Astrocyte of the spinal cord (primary cell): ENCODE measurements at regions not wholly inside any gene's neighbourhood (a gene's known extent, or its start where the extent isn't known, plus 50 kb on each side); places are given as distances from the start of the nearest gene placed in this dataset.
"Not testable (repeated sequence)": the region's sequence is repeated elsewhere in the genome, so short reads cannot be mapped to it uniquely, and the experiment has no call there.

Experiments
- DNase-seq: peaks from one replicate; pipeline ENCODE4 v3.0.0; 2011; ENCODE audit warnings: low read depth, low spot score
- H3K4me3 ChIP-seq: 2 replicates; pipeline ENCODE4 v1.5.1; 2011; ENCODE audit warnings: low read depth, mild to moderate bottlenecking, low read length, moderate library complexity
- CTCF ChIP-seq: IDR thresholded peaks from 2 replicates; pipeline ENCODE4 v1.5.1; 2012; ENCODE audit warnings: low read depth, mild to moderate bottlenecking, low read length, inconsistent platforms
- in situ Hi-C: cut with HindIII; loops from 2 replicates; pipeline ENCODE4 v1.10.0; 2017; ENCODE audit warnings: low sequenced_read_pairs

DNA sequence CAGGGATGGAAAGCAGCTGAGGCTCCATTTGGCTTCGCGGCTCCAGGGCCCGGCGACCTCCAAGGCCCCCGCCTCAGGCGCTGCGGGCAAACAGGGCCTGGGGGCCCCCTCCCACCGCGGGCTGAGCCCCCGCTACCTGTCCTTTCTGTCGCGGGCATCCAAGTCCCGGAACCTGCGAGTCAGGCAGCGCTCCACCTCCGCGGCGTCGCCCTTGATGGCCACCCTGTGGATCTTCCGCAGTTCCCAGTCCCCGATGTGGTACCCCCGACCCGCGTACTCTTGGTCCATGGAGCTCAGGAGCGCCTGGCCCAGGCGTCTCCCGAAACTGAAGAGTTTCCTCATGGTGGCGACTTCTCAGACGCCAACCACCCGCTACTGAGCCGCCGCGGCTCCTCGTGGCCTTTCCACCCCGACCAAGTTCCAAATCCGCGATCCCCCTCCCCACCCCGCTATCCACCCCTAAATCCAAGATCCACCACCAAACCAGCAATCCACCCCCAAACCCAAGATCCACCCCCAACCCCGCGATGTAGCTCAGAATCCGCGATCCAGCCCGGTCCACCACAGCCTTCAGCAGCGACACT lies 86.5 kb upstream of the CCDC180 start:
- no peak for DNase-seq
- H3K4me3 ChIP-seq: no peak overlapping the region
- in situ Hi-C loops: no loop called here
- no peak for TF ChIP-seq CTCF

- H3K4me3 ChIP-seq, in situ Hi-C loops, DNase-seq: not testable (repeated sequence)
Measured at GRCh38 chr9:97220396-97220795, 87.1 kb upstream of the CCDC180 start.

GRCh38 chr9:97219443-97220140 lies 87.9 kb upstream of the CCDC180 start:
- in situ Hi-C loops, H3K4me3 ChIP-seq: not testable (repeated sequence)

GRCh38 chr9:97215127-97215526 lies 92.3 kb upstream of the CCDC180 start:
- DNase-seq, in situ Hi-C loops, H3K4me3 ChIP-seq: not testable (repeated sequence)

More at GRCh38 chr9:97219443-97220140, 87.9 kb upstream of the CCDC180 start:
- not testable (repeated sequence) for DNase-seq

DNA sequence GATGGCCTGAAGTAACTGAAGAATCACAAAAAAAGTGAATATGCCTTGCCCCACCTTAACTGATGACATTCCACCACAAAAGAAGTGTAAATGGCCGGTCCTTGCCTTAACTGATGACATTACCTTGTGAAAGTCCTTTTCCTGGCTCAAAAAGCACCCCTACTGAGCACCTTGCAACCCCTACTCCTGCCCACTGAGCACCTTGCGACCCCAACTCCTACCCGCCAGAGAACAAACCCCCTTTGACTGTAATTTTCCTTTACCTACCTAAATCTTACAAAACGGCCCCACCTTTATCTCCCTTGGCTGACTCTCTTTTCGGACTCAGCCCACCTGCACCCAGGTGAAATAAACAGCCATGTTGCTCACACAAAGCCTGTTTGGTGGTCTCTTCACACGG lies 92.9 kb upstream of the CCDC180 start:
- DNase-seq, H3K4me3 ChIP-seq, in situ Hi-C loops: not testable (repeated sequence)

DNA sequence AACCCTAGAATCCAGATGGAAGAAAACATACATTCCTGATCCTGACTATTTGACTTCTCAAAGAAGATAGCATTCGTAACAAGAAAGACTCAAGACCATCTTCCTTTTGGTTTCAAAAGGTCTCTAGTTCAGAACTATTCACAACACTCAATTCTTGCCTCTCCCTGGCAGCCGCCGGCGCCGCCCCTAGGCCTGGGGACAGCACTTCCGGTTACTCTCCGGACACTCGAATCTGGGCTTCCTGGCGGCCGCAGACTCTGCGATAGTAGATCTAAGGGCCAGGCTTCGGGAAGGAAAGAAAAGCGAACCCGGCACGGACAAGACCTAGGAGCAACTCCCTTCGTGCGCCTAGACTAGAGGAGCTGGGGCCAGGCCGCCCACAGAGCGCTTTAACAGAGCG lies 107.8 kb upstream of the CCDC180 start:
- in situ Hi-C loops, H3K4me3 ChIP-seq, DNase-seq: not testable (repeated sequence)

DNA sequence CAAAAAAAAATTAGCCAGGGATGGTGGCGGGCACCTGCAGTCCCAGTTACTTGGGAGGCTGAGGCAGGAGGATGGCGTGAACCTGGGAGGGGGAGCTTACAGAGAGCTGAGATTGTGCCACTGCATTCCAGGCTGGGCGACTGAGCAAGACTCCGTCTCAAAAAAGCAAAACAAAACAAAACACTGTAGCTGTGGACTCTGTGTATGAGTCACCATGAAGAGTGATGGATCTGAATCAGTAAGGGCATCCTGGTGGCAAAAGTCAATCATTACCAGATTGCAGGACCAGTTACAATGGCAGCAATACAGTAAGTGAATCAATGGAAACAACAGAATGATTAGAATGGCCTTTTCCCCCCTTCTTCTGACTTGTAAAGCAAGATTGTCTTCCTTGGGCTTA lies 113.7 kb upstream of the CCDC180 start:
- H3K4me3 ChIP-seq, in situ Hi-C loops, DNase-seq: not testable (repeated sequence)

- no peak for DNase-seq
- TF ChIP-seq CTCF: no peak
- in situ Hi-C loops: no loop called here
- no peak overlapping the region for H3K4me3 ChIP-seq
Measured at GRCh38 chr9:97188545-97188944, 118.9 kb upstream of the CCDC180 start.

DNA sequence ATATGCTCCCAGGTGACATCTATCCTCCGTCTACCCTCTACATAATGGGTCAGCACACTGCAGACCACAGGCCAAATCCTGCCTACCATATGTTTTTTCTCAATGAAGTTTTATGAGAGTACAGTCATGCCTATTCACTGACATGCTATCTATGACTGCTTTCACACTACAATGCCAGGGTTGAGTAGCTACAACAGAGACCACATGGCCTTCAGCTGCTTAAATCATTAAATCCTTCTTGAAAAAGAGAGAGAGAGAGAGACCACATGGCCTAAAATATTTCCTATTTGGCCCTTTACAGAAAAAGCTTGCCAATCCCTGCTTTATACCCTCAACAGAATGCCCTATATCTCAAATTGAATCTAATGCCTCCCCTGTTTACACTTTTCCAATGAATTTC lies 119.8 kb upstream of the CCDC180 start:
- DNase-seq, in situ Hi-C loops, H3K4me3 ChIP-seq: not testable (repeated sequence)

DNA sequence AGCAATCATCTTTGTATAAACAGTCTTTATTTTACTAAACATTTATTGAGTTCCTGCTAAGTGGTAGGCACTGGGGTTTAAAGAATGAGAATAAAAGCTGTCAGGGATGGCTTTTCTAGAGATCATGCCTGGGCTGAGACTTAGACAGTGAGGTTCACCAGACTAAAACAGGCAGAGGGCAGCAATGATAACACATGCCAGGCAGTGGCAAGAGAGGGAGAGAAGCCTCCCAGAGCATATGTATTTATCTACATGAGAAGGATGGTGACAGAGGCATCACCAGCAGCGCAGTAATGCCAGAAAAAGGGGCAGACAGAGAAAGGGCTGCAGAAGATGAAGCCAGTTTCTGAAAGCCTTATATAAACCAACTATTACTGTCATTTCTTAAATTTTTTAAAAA lies 121.0 kb upstream of the CCDC180 start:
- H3K4me3 ChIP-seq: no peak overlapping the region
- in situ Hi-C loops: no loop called here
- TF ChIP-seq CTCF: no peak
- DNase-seq: no peak

DNA sequence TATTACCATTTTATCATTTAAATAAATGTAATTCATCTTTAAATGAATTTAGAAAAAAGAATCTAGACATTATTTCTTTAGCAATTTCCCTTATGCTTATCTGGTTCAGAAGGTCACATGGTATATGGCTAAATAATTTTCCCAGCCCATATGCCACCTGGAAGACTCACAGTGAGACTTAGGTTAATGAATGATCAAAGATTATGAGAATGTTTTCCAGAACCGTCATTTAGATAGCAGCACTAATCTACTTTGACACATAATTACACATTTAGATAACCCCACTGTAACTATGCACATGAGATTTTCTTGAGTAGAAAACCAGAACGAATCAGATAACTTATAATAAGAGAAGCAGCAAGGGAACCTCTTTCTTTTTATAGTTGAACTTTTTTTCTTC lies 124.9 kb upstream of the CCDC180 start:
- DNase-seq, in situ Hi-C loops, H3K4me3 ChIP-seq: not testable (repeated sequence)
